SK-N-SH (cell line): ENCODE measurements at regions not wholly inside any gene's neighbourhood (a gene's known extent, or its start where the extent isn't known, plus 50 kb on each side); places are given as distances from the start of the nearest gene placed in this dataset.

ENCODE experiments used
- CTCF ChIA-PET: fragments of 300-600, 350-600 bp; formaldehyde crosslinking; extraction: SDS; loops from one replicate; lab custom pipeline; 2021; lab: Yijun Ruan, JAX
- POLR2A ChIA-PET: fragments of 350-600 bp; sonication (Branson Sonifier 250); formaldehyde crosslinking; extraction: SDS; loops from one replicate; lab custom pipeline; 2020; ENCODE audit warnings: antibody characterized with exemption, inconsistent platforms; lab: Yijun Ruan, JAX
- DNase-seq: peaks from one replicate; pipeline ENCODE4 v3.0.0; 2012
- H2AFZ ChIP-seq: fragments of 200-600 bp; sonication (generic); 2 replicates; pipeline ENCODE4 v1.8.1; 2016; ENCODE audit warnings: antibody characterized with exemption, mild to moderate bottlenecking, low read depth
- H3F3A ChIP-seq: fragments of 200-600 bp; sonication (generic); replicated peaks from 2 replicates; pipeline ENCODE3; 2016; ENCODE audit warnings: antibody characterized with exemption, mild to moderate bottlenecking; ENCODE audit not compliant: insufficient read depth
- H3K27ac ChIP-seq, 2 experiments: fragments of 200-500 bp in 1 of 2; fragments of 200-600 bp in 1 of 2; sonication (Bioruptor generic) in 1 of 2; sonication (generic), shearing (Covaris generic) in 1 of 2; 2 replicates each; pipeline versions ENCODE4 v1.5.1 to v1.6.1; 2014 to 2016; ENCODE audit warnings: low read depth in 2 of 2, inconsistent platforms in 1 of 2, low read length in 1 of 2, mild to moderate bottlenecking in 1 of 2, mixed read lengths in 1 of 2
- H3K27me3 ChIP-seq: fragments of 200-600 bp; sonication (generic), shearing (Covaris generic); 2 replicates; pipeline ENCODE4 v1.6.1; 2016; ENCODE audit warnings: mixed run types; ENCODE audit not compliant: insufficient read depth
- H3K36me3 ChIP-seq, 2 experiments: fragments of 200-500 bp in 1 of 2; fragments of 200-600 bp in 1 of 2; sonication (Bioruptor generic) in 1 of 2; sonication (generic) in 1 of 2; replicated peaks in 1 of 2; 2 replicates each; pipeline versions ENCODE3 to v1.5.1; 2014 to 2016; ENCODE audit warnings: low read length in 1 of 2, mild to moderate bottlenecking in 1 of 2; ENCODE audit not compliant: insufficient read depth in 2 of 2, control insufficient read depth in 1 of 2
- H3K4me1 ChIP-seq, 2 experiments: fragments of 200-500 bp in 1 of 2; fragments of 200-600 bp in 1 of 2; sonication (Bioruptor generic) in 1 of 2; sonication (generic), shearing (Covaris generic) in 1 of 2; 2 replicates each; pipeline versions ENCODE4 v1.5.1 to v1.6.1; 2014 to 2016; ENCODE audit warnings: low read depth in 1 of 2, low read length in 1 of 2, mixed run types in 1 of 2; ENCODE audit not compliant: insufficient read depth in 2 of 2, control insufficient read depth in 1 of 2
- H3K4me2 ChIP-seq: fragments of 200-600 bp; sonication (generic), shearing (Covaris generic); 2 replicates; pipeline ENCODE4 v1.6.1; 2017; ENCODE audit warnings: mixed run types
- H3K4me3 ChIP-seq, 2 experiments: fragments of 200-500 bp in 1 of 2; fragments of 200-600 bp in 1 of 2; sonication (Bioruptor generic) in 1 of 2; sonication (generic), shearing (Covaris generic) in 1 of 2; 2 replicates each; pipeline versions ENCODE4 v1.5.1 to v1.8.1; 2014 to 2016; ENCODE audit warnings: low read depth in 2 of 2, inconsistent platforms in 1 of 2, low read length in 1 of 2, mild to moderate bottlenecking in 1 of 2, mixed read lengths in 1 of 2, moderate library complexity in 1 of 2
- H3K79me2 ChIP-seq: fragments of 200-600 bp; sonication (generic); 2 replicates; pipeline ENCODE4 v1.8.1; 2017; ENCODE audit warnings: mild to moderate bottlenecking; ENCODE audit not compliant: insufficient read depth
- H3K9ac ChIP-seq: fragments of 200-600 bp; sonication (generic); 2 replicates; pipeline ENCODE4 v1.6.1; 2017; ENCODE audit warnings: mixed run types
- H3K9me2 ChIP-seq: fragments of 200-600 bp; sonication (generic); 2 replicates; pipeline ENCODE4 v1.6.1; 2017; ENCODE audit warnings: mixed run types
- H3K9me3 ChIP-seq: fragments of 200-600 bp; sonication (generic); 2 replicates; pipeline ENCODE4 v1.6.1; 2017; ENCODE audit warnings: mixed run types, mild to moderate bottlenecking, moderate library complexity
- H4K20me1 ChIP-seq: fragments of 200-600 bp; sonication (generic); 2 replicates; pipeline ENCODE4 v1.6.1; 2017; ENCODE audit warnings: mild to moderate bottlenecking, mixed run types; ENCODE audit not compliant: insufficient read depth
- CHD2 ChIP-seq: fragments of 150-350 bp; IDR thresholded peaks from 2 replicates; pipeline ENCODE4 v1.6.1; 2018; ENCODE audit warnings: low read length; ENCODE audit not compliant: partially characterized antibody
- CTCF ChIP-seq: fragments of 200-600 bp; sonication (generic); IDR thresholded peaks from 2 replicates; pipeline ENCODE4 v1.6.1; 2017; ENCODE audit warnings: antibody characterized with exemption, mild to moderate bottlenecking, moderate library complexity
- ELF1 ChIP-seq: IDR thresholded peaks from 2 replicates; pipeline ENCODE4 v1.4.0; 2012
- EZH2phosphoT487 ChIP-seq: fragments of 200-600 bp; sonication (generic); IDR thresholded peaks from 2 replicates; pipeline ENCODE4 v1.6.1; 2017; ENCODE audit warnings: low read depth, mixed run types, mild to moderate bottlenecking, antibody characterized with exemption, moderate library complexity, borderline replicate concordance
- FOSL2 ChIP-seq: IDR thresholded peaks from 2 replicates; pipeline ENCODE4 v1.4.0; 2012; ENCODE audit warnings: low read depth, mild to moderate bottlenecking, moderate library complexity, borderline replicate concordance
- FOXJ3 ChIP-seq: sonication (generic); formaldehyde crosslinking; IDR thresholded peaks from 2 replicates; pipeline ENCODE4 v1.5.1; 2020; ENCODE audit warnings: mild to moderate bottlenecking, missing genetic modification reagents
- GABPA ChIP-seq: IDR thresholded peaks from 2 replicates; pipeline ENCODE4 v1.4.0; 2012; ENCODE audit warnings: low read depth, mild to moderate bottlenecking
- GATA2 ChIP-seq: sonication (generic); formaldehyde crosslinking; IDR thresholded peaks from 2 replicates; pipeline ENCODE4 v1.5.0; 2020; ENCODE audit warnings: mild to moderate bottlenecking, missing genetic modification reagents
- JUND ChIP-seq: IDR thresholded peaks from 2 replicates; pipeline ENCODE4 v1.4.0; 2012
- MXI1 ChIP-seq: IDR thresholded peaks from 2 replicates; pipeline ENCODE4 v1.6.1; 2012; ENCODE audit warnings: mild to moderate bottlenecking, low read depth, low read length, improper control_type of control experiment
- NFIC ChIP-seq: IDR thresholded peaks from 2 replicates; pipeline ENCODE4 v1.4.0; 2012; ENCODE audit warnings: borderline replicate concordance
- NRF1 ChIP-seq: IDR thresholded peaks from 2 replicates; pipeline ENCODE4 v1.6.1; 2012; ENCODE audit warnings: low read depth, mild to moderate bottlenecking, low read length
- PBX3 ChIP-seq: IDR thresholded peaks from 2 replicates; pipeline ENCODE4; 2012
- POLR2AphosphoS5 ChIP-seq: IDR thresholded peaks from 2 replicates; pipeline ENCODE4 v1.6.1; 2012; ENCODE audit warnings: low read depth, low read length
- RAD21 ChIP-seq: IDR thresholded peaks from 2 replicates; pipeline ENCODE4 v1.6.1; 2012; ENCODE audit warnings: mild to moderate bottlenecking, low read length
- RCOR1 ChIP-seq: fragments of 150-350 bp; IDR thresholded peaks from 2 replicates; pipeline ENCODE4 v1.6.1; 2017; ENCODE audit warnings: antibody characterized with exemption, low read length
- RFX5 ChIP-seq: IDR thresholded peaks from 2 replicates; pipeline ENCODE4 v1.6.1; 2012; ENCODE audit warnings: mild to moderate bottlenecking, improper control_type of control experiment, low read length
- SMC3 ChIP-seq: IDR thresholded peaks from 2 replicates; pipeline ENCODE4 v1.6.1; 2012; ENCODE audit warnings: low read depth, low read length, improper control_type of control experiment
- TCF12 ChIP-seq: IDR thresholded peaks from 2 replicates; pipeline ENCODE4 v1.4.0; 2012
- TEAD4 ChIP-seq: IDR thresholded peaks from 2 replicates; pipeline ENCODE4 v1.4.0; 2012; ENCODE audit warnings: mild to moderate bottlenecking, borderline replicate concordance; ENCODE audit not compliant: insufficient read depth
- USF1 ChIP-seq: IDR thresholded peaks from 2 replicates; pipeline ENCODE4 v1.4.0; 2012; ENCODE audit warnings: low read depth, borderline replicate concordance
- YY1 ChIP-seq: IDR thresholded peaks from 2 replicates; pipeline ENCODE4 v1.4.0; 2012; ENCODE audit warnings: low read depth, mild to moderate bottlenecking
- WGBS: methylation state at CpG from one replicate; pipeline ENCODE4 v1.1.6; 2017; ENCODE audit warnings: low lambda C conversion rate; 5-methylcytosine and 5-hydroxymethylcytosine counted together
- TF ChIP-seq, protein P1 (sequence below): fragments of 150-350 bp; IDR thresholded peaks from 2 replicates; pipeline ENCODE4 v1.6.1; 2017; ENCODE audit warnings: antibody characterized with exemption, low read length, low read depth, borderline replicate concordance
- TF ChIP-seq, protein P2 (sequence below): IDR thresholded peaks from 2 replicates; pipeline ENCODE4 v1.6.1; 2012; ENCODE audit warnings: mild to moderate bottlenecking, low read depth, low read length, moderate library complexity

DNA sequence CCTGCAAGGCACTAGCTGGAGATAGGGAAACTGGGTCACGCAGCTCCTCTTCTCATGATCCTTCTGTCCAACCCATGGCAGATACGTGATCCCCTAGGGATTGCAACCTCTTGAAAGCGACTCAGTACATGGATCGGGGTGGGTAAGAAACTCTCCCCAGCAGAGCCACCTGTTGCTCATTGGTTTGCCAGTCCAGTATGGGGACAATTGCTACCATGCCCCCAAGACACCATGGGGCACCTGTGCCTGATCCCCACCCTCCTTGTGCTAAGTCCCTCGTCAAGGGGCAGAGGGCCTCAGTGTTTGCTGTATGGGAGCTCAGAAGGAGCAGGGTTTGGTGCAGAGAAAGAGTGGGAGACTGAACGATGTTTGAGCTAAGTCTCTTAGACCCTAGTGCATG, 500.9 kb downstream of the ENC1 start:
- H3K4me3 ChIP-seq: no peak overlapping the region
- WGBS: 88% methylated on average over 5 of the region's 6 CpGs
- TF ChIP-seq RCOR1 (no peak), EZH2phosphoT487 (no peak), MXI1 (no peak), CHD2 (no peak), FOXJ3 (CRISPR knock-in tag) (no peak), GABPA (no peak), PBX3 (no peak), TEAD4 (no peak), CTCF (no peak), RFX5 (no peak), GATA2 (CRISPR knock-in tag) (no peak), NRF1 (no peak), YY1 (no peak), FOSL2 (no peak), SMC3 (no peak)
- TF ChIP-seq, protein P1, sequence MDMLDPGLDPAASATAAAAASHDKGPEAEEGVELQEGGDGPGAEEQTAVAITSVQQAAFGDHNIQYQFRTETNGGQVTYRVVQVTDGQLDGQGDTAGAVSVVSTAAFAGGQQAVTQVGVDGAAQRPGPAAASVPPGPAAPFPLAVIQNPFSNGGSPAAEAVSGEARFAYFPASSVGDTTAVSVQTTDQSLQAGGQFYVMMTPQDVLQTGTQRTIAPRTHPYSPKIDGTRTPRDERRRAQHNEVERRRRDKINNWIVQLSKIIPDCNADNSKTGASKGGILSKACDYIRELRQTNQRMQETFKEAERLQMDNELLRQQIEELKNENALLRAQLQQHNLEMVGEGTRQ: no peak
- no peaks in the 10 kb centered on the region; a peak in 2 of 4 replicates for H3K4me1 ChIP-seq
- no peaks in the 10 kb centered on the region for H3K9me2 ChIP-seq
- H3F3A ChIP-seq: no peaks in the 10 kb centered on the region
- H2AFZ ChIP-seq: no peak overlapping the region
- no peak overlapping the region for H3K27ac ChIP-seq
- H3K79me2 ChIP-seq: no peaks in the 10 kb centered on the region
- CTCF ChIA-PET: no interaction called here
- H3K9me3 ChIP-seq: no peaks in the 10 kb centered on the region
- no peaks in the 10 kb centered on the region for H3K36me3 ChIP-seq
- H4K20me1 ChIP-seq: no peaks in the 10 kb centered on the region
- H3K27me3 ChIP-seq: no peaks in the 10 kb centered on the region
- DNase-seq: no peak
- no peak overlapping the region for H3K9ac ChIP-seq
- POLR2A ChIA-PET: no interaction called here
- no peak overlapping the region for H3K4me2 ChIP-seq

GRCh38 chr5:74138721-74139120, 501.8 kb downstream of the ENC1 start:
- H2AFZ ChIP-seq: no peak overlapping the region
- ChIA-PET POLR2A (no interaction called here), CTCF (no interaction called here)
- no peak overlapping the region for H3K4me2 ChIP-seq
- 62% methylated on average over 2 of the region's 2 CpGs for WGBS
- H3K9me3 ChIP-seq: no peaks in the 10 kb centered on the region
- no peak overlapping the region for H3K4me3 ChIP-seq
- H3K9me2 ChIP-seq: no peaks in the 10 kb centered on the region
- H3K79me2 ChIP-seq: no peaks in the 10 kb centered on the region
- no peaks in the 10 kb centered on the region; a peak in 2 of 4 replicates for H3K4me1 ChIP-seq
- H3F3A ChIP-seq: no peaks in the 10 kb centered on the region
- no peak overlapping the region for H3K9ac ChIP-seq
- H3K27me3 ChIP-seq: no peaks in the 10 kb centered on the region
- no peak for DNase-seq
- H3K27ac ChIP-seq: no peak overlapping the region
- H4K20me1 ChIP-seq: no peaks in the 10 kb centered on the region
- H3K36me3 ChIP-seq: no peaks in the 10 kb centered on the region
- TF ChIP-seq GABPA (no peak), JUND (no peak), TCF12 (no peak), USF1 (no peak), RAD21 (no peak), FOXJ3 (CRISPR knock-in tag) (no peak), ELF1 (no peak), NFIC (no peak), EZH2phosphoT487 (no peak), POLR2AphosphoS5 (no peak)
- TF ChIP-seq, protein P2, sequence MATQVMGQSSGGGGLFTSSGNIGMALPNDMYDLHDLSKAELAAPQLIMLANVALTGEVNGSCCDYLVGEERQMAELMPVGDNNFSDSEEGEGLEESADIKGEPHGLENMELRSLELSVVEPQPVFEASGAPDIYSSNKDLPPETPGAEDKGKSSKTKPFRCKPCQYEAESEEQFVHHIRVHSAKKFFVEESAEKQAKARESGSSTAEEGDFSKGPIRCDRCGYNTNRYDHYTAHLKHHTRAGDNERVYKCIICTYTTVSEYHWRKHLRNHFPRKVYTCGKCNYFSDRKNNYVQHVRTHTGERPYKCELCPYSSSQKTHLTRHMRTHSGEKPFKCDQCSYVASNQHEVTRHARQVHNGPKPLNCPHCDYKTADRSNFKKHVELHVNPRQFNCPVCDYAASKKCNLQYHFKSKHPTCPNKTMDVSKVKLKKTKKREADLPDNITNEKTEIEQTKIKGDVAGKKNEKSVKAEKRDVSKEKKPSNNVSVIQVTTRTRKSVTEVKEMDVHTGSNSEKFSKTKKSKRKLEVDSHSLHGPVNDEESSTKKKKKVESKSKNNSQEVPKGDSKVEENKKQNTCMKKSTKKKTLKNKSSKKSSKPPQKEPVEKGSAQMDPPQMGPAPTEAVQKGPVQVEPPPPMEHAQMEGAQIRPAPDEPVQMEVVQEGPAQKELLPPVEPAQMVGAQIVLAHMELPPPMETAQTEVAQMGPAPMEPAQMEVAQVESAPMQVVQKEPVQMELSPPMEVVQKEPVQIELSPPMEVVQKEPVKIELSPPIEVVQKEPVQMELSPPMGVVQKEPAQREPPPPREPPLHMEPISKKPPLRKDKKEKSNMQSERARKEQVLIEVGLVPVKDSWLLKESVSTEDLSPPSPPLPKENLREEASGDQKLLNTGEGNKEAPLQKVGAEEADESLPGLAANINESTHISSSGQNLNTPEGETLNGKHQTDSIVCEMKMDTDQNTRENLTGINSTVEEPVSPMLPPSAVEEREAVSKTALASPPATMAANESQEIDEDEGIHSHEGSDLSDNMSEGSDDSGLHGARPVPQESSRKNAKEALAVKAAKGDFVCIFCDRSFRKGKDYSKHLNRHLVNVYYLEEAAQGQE: no peak
